IPS DF 4.7 (cell line): ENCODE measurements at regions not wholly inside any gene's neighbourhood (a gene's known extent, or its start where the extent isn't known, plus 50 kb on each side); places are given as distances from the start of the nearest gene placed in this dataset.
A peak's percentile ranks its signal among the peaks of the same experiment; 100 is the strongest.

Experiments
- DNase-seq: peaks from one replicate; pipeline ENCODE4 v3.0.0-alpha.2; 2013; ENCODE audit warnings: low spot score; ENCODE audit errors: extremely low read depth

DNA sequence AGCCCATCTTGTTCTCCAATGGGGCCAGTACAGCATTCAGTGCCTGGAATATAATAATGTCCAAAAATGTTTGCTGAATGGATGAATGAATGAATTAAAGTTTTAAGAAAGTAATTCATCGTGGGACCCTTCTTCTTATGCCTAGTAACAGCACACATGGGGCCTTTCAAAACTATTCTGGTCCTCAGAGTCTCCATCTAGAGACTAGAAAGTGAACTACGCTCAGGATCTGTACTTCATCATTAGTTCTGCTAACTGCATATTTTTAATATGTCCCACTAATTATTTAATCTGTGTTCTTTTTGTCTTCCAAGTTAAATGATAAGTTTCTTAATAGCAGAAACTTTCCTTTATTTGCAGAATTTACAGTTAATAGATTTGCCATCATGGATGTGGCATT, 172.5 kb downstream of the SMAD2 start:
- DNase-seq: no peak

DNA sequence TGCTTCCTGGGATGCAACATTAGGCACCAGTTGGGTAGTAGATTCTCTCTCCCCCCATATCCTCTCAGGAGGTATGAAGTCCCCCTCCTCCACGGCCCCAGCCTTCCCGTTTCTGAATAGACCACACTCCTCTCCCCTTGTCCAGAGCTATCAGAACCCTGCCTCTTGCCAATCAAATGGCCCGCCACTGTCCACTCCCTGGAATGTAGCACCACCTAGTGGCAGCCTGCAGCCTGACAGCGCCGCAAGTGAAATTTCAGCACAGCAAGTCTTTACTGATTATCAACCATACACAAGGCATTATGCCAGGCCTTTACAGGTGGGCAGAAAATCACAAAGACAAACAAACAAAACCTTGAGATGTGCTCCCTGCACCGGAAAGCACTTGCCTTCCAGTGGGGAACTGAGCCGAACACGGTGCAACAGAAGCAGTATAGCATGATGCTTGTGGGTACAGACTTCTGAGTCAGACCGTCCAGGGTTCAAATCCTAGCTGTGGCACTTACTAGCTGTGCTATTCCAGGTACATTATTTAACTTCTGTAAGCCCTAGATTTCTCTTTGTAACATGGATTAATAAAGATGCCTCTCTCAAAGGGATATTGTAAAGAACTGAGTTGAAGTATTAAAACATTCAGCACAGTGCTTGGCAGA, 174.0 kb downstream of the SMAD2 start:
- DNase-seq: peak; percentile 33

DNA sequence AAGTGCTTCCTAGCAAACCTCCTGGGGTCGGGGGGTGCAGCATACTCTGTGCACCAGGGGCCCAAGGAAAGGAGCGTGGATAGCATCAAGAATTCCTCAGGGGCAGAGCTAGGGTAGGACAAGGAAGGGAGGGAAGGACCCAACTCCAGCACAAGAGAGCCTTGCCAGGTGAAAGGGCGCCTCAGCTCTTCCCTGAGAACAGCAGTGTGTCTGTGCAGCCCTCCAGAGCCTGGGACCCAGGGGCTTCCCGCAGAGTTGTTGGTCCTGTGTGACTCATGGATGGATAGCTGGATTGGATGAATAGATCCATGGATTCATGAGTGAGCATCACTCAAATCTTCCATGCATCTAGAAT, 175.4 kb downstream of the SMAD2 start:
- no peak for DNase-seq

DNA sequence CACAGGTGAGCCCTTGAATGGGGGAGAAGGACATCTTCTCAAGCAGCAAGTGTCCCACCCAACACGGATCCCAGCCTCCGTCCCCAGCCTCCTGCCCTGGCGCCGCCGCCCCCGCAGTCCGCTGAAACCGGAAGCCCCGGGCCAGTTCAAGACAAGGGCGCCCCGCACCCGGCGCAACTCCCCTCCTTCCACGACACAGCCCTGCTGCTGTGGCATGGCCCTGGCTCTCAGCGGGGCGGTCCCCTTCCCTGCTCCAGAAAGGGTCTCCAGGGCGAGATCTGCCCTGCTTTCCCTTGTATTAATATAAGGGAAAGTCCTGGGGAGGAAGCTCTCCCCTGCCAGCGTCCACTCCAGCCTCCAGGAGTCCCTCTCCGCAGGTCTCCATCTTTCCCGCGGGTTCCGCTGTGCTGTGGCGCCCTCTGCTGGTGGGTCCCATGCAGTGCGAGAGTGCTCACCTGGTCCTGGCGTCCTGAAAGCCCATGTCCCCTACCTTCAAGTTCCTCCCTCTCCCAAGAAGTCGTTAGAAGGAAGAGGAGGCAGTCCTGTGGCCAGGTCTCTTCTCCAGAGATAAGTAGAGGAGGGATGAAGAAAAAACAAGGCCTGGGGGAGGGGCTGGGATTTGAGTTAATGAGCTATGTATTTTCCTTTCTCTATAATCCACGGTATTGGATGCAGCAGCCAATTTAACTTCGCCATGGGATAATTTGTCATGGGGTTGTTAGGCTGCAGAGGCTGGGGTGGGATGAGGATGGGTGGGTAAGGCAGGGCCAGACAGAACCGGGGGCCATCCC, 176.0 kb downstream of the SMAD2 start:
- peak; percentile 69 for DNase-seq

DNA sequence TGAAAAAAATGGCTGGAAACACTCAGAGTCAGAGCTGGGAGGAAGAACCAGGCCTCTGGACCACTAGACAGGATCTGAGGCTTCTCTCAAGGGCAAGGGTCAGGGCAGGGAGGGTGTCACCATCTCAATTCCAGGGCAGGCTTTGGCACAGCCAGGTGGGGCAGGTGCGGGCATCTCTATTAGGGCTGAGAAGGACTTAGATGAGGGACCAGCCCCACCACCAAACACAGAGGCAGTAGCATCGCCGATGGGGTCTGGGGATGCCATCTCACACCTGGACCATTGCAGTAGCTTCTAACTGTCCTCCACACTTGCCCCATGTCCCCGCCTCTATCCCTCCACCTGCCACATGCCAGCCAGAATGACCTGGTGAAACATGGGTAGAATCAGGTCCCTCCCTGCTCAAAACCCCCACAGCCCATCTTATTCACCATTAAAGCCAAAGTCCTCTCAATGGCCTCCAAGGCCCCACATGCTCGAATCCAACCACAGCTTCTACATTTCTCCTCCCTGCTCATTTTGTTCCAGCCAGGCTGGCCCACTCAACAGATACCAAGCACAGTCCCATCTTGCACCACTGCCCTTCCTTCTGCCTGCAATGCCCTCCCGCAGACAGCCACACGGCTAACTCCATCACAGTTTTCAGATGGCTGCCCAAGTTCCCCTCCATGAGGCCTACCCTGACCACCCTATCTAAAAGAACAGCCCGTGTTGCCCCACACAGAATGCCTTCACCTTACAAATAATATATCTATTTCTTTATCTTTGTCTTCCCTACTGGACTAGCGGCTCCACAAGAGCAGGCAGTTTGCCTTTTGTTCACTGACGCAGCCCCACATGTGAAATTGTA, 177.4 kb downstream of the SMAD2 start:
- DNase-seq: no peak

DNA sequence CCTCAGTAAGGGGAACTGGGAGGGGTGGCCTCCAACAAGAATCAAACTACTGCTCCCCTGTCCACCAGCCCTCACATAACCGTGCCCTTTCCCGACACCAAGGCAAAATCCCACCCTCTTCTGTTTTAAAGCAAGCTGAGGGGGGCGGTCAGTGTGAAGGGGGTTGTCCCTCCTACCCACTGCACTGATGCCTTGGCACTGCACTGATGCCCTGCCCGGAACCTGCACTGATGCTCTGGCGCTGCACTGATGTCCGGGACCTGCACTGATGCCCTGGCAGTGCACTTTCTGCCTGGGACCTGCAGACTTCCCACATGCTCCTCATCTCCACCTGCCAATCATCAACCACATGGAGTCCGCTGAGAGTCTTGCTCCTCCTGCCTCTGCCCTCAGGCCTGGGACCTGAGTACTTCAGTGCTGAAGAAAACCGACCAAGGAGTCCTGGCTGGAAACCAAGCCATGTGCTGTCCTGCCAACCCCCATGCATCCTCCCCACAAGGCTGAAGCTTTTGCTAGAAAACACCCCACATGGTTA, 179.5 kb downstream of the SMAD2 start:
- no peak for DNase-seq

DNA sequence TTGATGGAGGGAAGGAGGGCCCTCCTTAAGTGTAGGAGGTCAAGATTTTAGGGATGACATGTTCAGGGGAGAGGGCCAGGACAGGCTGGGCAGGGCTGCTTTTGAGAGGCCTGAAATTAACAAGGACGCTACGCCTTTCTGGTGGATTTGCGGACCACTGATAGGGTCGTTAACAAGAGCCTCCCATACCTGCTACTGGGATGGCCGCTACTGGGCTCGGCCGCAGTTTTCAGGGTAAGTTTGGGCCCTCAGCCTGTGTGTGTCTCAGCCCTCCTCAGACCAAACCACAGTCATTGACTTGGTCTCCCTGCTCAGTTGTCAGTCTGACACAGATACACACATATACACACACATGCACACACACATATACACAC, 180.9 kb downstream of the SMAD2 start:
- DNase-seq: no peak

DNA sequence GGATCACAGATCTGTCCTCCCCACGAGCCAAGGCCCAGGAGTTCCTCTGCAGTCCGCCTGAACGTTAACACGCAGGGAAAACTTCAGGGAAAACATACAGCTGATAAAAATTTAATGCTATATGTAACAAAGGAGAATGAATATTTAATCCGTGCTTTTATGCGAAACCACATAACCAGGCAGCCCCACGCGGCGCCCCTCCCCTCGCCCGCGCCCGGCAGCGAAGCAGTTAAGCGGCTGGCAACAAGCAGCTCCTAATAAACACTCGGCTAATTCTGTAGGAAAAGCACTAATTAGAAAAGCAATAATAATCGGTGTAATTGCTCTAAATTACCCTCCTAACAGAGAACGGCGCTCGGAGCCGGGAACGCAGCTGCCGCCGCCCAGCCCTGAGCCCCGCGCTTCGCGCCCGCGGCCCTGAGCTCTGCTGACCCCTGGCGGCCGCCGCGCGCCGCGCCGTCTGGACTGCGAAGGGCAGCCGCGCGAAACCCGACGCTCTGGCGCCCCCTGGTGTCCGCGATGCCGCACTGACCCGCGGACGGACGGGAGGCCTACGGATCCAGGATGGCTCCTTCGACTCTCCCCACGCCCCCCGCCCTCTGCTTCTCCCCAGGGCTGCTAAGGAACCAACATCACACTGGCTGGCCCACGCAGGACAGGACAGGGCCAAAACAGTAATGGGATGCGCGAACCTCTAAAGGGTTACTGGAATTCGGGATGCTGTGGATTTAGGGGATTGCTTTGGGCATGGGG, 181.4 kb downstream of the SMAD2 start:
- no peak for DNase-seq

DNA sequence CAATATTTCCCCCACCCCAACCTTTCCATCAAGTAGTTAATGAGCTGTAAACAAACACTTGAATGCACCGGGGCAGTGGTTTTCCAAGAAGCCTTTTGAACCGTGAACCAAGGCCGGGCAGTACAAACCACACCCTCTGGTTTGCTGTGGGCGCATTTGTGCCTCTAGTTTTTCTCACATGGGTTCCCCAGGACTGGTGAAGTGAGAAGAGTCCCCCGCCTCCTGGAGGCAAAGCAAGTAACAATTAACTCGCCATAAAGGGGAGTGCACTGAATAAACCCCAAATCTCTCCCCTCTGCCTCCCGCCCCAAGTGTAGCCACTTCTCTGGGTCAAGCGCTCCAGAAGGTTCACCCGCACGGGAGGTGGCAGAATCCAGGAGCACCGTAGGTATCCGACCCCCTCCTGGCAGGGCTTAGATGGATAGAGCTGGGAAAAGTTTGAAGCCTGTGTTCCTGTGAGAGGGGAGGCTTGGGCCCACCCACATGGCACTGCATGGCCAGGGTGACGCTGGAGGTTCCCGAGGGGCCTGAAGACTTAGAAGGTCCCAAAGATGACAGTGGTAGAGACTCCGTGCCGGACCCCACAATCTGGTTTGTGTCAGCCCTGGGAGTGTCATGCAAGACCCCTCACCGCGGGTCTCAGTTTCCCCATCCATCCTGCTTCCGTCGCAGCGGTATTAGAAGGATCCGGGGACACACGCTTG, 182.2 kb downstream of the SMAD2 start:
- DNase-seq: no peak

DNA sequence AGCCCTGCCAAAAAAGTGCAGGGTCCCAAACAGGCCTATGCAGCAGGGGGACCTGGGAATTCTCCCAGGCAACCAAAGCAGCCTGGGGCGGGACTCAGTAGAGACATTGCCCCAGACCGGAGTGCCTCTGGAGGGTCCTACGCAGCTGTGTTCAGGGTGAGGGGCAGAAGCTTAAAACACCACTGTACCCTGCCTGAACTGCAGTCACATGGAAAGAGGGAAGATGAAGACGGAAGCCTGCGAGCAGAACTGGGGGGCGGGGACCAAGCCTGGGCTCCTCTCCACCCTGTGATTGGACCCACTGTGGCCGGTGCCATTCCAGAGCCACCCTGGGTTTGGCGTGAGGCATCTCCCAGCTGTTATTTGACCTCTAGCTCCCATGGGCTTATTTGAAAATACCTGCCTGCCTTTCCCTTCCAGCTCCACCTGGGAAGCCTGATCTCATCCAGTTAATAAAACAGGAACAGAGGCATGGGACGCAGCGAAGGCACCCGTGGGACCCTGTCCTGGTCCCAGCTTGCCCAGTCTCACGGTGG, 183.1 kb downstream of the SMAD2 start:
- no peak for DNase-seq

DNA sequence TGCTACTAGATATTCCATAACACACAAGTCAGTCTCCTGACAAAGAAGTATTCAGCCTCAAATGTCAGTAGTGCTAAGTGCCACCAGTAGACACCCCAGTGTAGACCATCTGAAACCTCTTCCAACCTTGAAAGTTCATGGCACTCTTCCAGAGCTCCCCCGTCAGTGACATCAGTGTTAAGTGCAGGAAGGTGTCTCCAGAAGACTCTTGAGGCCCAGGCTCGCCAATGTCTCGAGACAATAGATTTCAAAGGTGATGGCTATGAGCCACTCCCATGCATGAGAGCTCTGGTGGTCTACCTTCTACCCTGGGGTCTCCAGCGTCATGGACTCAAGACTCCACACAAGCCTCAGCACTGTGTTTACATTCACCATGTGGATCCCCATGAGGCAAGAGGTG, 183.8 kb downstream of the SMAD2 start:
- DNase-seq: no peak

DNA sequence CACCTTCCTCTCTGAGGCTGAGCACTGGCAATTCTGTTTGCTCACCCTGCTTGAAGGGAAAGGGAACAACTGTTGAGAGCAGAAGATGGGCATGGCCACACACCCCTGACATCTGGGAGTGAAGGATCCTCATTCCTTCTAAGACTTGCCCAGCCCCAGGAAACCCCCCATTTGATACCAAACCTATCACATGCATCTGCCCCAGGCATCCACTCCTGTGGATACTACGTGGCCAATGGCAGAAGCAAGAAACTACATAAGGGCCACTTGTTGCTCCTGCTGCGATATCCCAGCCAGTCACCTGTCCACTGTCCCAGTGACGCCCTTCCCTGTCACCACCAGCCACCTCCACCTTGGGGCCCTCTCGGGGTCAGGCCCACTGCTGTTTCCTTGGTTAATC, 185.2 kb downstream of the SMAD2 start:
- no peak for DNase-seq

DNA sequence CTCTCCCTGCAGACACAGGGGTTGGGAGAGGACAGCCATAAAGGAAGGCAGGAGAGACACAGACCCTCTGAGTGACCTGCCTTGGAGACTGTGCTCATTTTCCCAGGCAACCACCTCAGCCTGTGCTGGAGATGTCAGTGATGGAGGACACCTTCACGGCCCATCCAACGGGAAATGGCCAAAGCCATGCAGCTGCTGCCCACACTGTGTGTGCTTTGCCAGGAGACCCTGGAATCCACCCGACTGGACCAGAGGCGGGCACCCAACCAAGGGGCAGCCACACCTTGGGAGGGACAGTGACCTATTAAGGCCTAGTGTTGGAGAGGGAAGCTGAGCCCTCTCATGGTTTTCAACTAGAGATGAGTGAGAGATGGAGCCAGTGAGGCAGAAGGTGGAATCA, 192.5 kb downstream of the SMAD2 start:
- no peak for DNase-seq

DNA sequence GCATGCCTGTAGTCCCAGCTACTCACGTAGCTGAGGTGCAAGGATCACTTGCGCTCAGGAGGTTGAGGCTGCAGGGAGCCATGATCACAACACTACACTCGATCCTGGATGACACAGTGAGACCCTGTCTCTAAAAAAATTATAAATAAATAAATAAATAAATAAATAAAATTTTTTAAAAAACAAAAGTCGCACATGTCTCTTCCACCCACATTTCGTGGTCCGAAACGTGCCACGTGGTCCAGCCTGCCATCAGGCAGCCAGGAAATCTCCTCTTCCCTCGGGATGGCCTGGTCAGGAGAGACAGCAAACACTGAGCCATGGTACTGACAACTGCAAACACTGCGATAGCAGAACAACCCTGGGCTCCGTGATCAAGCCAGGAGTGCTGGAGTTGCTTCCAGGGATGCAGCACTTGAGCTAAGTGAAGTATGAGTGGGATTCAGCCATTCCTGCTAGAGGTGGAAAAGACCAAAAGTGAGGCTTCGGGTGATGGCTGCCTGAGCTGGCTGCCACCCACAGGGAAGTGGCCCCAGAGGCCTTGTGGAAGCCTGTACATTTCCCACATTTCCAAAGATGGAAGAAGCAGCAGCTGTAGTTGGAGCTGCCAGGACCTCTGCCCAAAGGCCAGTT, 193.1 kb downstream of the SMAD2 start:
- no peak for DNase-seq

DNA sequence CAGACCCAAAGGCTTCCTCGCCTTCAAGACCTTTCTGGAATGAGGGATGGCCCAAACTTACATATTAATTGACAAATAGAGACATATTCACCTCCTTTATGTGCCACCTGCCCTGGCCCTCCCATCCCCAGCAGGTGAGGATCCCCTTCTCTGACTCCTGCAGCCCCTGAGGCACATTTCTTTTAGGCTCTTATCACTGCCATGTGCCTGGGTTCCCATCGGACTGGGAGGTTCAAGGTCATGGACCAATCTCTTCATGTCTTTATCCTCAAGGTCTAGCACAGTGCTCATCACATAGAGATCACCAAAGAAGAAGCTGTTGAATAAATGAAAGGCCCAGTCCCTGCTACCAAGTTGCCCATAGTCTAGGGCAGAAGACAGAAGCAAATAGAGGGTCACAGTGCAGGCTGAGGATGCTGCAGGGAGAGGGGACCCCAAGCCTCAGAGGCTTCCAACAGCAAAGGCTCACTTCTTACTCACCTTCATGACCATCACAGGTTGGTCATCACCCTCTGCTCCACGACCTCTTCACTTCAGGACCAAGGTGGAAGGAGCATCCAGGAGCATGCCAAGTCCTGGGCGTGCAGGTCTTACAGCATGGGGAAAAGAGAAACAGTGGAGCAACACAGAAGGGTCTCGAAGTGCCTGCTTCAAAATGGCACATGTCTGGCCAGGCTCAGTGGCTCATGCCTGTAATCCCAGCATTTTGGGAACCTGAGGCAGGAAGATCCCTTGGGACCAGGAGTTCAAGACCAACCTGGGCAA, 193.9 kb downstream of the SMAD2 start:
- no peak for DNase-seq

DNA sequence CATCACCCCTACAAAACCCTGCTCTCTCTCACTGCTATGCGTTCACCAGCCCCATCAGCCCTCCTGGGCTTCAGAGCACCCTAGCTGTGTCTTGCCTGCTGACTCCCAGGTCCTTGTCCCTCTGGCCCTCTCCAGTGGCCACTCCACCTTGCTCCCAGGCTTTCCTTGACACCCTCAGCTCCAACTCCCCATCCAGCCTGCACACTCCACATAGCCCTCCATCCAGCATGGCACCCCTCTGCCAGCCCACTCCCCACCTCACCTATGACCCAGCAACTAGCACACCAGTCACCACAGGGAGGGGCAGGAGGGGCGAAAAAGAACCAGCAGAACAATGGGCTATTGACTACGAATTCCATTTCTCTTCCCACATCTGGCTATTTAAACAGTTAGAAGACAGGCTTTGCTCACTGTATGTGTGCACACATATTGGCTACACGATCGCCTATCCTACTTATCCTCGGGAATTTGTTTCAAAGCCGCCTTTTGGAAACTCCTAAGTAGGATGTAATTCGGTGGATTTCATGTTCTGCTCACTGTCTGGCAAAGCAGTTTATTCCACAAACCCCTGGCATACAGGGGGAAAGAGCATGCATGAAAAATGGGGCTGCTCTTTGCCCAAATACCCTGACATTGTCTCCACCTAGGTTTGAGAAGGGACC, 195.3 kb downstream of the SMAD2 start:
- no peak for DNase-seq

DNA sequence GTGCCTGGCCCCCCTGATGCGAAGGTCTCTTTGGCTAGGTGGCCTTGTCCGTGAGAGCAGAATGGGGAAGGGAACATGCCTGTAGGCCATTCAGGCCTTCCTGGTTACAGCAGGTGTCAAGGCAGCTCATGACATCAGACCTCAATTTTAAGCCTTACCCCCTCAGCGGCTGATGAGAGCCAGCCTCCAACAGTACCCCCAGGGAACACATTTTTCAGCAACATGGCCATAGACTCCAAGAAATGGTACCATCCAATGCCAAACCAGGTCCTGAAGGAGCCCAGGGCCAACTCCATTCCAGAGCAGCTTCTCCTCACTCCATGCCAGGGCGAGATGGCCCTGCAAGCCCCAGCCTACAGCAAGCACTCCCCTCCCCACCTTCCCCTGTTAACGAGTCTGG, 199.2 kb downstream of the SMAD2 start:
- no peak for DNase-seq

DNA sequence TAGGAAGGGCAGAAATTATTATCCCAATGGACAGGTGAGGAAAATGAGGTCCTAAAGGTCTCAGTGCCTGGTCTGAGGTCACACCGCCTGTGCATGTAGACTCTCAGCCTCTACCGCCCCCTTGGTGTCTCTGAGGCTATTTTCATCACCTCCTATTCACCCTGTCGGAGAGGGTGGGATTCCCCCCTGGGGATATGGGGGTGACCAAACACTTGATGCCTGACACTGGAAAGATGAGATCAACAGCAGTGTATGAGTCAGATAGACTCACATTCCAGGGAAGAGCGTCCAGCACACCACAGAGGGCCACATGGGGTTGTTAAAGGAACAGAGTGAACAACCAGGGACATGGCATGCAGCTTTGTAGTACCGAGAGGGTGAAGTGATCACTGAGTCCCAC, 199.7 kb downstream of the SMAD2 start:
- no peak for DNase-seq

DNA sequence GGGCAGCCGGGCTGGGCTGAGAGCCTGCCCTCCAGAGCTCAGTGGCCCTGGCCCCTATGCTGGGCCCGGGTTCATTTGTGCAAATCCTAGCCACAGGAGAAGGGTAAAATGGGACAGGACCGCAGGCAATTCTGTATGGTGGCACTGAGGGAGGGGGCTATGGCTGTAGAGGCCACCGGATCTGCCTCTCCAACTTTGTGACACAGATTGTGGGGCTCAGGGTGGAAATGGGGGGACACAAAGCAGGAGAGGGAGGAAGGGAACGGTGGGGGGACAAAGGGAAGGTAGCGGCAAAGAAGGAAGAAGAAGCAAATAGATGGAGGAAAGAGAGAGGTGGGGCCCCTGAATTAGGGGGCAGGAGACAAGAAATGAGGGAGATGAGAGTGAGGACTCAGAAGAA, 201.1 kb downstream of the SMAD2 start:
- no peak for DNase-seq
